Left ventricle myocardium inferior (tissue), 1 donor: ENCODE measurements at regions not wholly inside any gene's neighbourhood (a gene's known extent, or its start where the extent isn't known, plus 50 kb on each side); places are given as distances from the start of the nearest gene placed in this dataset.

Experiments
- DNase-seq: peaks from one replicate; pipeline ENCODE4 v3.0.0-alpha.2; 2020
- H3K27ac ChIP-seq: fragments of 200-600 bp; replicated peaks from 2 replicates; pipeline ENCODE4 v1.8.0; 2021
- H3K27me3 ChIP-seq: fragments of 200-600 bp; 2 replicates; pipeline ENCODE4 v1.8.0; 2021; ENCODE audit warnings: low read depth
- H3K36me3 ChIP-seq: fragments of 200-600 bp; 2 replicates; pipeline ENCODE4 v1.8.0; 2021
- H3K4me1 ChIP-seq: fragments of 200-600 bp; 2 replicates; pipeline ENCODE4 v1.8.0; 2021
- H3K4me3 ChIP-seq: fragments of 200-600 bp; 2 replicates; pipeline ENCODE4 v1.8.0; 2021; ENCODE audit warnings: mild to moderate bottlenecking, moderate library complexity
- H3K9me3 ChIP-seq: fragments of 200-600 bp; replicated peaks from 2 replicates; pipeline ENCODE4 v1.8.0; 2021
- intact Hi-C: fragments of 100-400 bp; cut with micrococcal nuclease; formaldehyde crosslinking; loops from one replicate; pipeline ENCODE4 v1.11.0; 2022
- TF ChIP-seq, protein P1 (sequence below): fragments of 200-600 bp; IDR thresholded peaks from 2 replicates; pipeline ENCODE4 v1.8.0; 2021; ENCODE audit warnings: antibody characterized with exemption, mild to moderate bottlenecking, borderline replicate concordance
- donor health status: DM: no; HTN: yes; CAD: no; lungs with severe emphysema.

DNA sequence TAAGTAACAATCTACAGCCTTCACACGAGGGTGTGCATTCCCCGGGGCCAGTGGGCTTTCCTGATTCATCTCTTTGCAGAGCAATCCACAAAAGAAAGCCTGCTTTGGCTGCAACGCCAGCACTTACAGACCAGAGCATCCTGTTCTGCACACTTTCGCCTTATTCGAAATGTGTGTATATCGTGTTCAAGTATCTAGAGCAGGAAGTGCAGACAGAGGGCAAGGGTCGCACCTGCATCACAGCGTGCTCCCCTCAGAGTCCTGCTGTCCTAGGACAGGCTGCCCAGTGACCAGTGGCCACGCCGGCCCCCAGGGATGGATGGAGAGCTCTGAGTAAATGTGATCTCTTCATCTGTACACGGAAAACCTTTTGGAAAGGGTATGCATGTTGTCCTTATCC is 264.3 kb downstream of the ZNF516 start:
- Histone ChIP-seq H3K9me3 (no peaks in the 10 kb centered on the region), H3K4me1 (no peaks in the 10 kb centered on the region), H3K27me3 (peaks cover 9% of the 10 kb centered on the region), H3K36me3 (no peaks in the 10 kb centered on the region), H3K27ac (no peak overlapping the region), H3K4me3 (no peak overlapping the region)
- TF ChIP-seq, protein P1, sequence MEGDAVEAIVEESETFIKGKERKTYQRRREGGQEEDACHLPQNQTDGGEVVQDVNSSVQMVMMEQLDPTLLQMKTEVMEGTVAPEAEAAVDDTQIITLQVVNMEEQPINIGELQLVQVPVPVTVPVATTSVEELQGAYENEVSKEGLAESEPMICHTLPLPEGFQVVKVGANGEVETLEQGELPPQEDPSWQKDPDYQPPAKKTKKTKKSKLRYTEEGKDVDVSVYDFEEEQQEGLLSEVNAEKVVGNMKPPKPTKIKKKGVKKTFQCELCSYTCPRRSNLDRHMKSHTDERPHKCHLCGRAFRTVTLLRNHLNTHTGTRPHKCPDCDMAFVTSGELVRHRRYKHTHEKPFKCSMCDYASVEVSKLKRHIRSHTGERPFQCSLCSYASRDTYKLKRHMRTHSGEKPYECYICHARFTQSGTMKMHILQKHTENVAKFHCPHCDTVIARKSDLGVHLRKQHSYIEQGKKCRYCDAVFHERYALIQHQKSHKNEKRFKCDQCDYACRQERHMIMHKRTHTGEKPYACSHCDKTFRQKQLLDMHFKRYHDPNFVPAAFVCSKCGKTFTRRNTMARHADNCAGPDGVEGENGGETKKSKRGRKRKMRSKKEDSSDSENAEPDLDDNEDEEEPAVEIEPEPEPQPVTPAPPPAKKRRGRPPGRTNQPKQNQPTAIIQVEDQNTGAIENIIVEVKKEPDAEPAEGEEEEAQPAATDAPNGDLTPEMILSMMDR = no peak
- intact Hi-C loops = no loop called here
- no peak for DNase-seq

DNA sequence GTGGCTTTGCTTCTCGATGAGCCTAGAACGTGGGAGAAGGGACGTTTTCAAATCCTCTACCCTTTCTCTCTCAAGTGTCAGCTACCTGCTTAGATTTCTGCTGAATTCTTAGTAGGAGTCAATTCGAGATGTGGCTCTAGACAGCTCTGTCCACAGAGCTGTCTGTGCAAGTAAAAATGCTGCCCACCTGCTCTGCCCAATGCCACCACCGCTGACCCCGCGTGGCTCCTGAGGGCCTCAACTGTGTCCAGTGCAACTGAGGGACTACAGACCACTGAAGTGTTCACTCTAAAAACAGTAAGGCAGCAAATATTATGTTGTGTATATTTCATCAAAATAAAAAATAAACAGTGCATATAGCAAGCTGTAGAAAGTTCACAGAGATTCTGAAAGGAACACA is 266.3 kb downstream of the ZNF516 start:
- no peak overlapping the region for H3K27ac ChIP-seq

DNA sequence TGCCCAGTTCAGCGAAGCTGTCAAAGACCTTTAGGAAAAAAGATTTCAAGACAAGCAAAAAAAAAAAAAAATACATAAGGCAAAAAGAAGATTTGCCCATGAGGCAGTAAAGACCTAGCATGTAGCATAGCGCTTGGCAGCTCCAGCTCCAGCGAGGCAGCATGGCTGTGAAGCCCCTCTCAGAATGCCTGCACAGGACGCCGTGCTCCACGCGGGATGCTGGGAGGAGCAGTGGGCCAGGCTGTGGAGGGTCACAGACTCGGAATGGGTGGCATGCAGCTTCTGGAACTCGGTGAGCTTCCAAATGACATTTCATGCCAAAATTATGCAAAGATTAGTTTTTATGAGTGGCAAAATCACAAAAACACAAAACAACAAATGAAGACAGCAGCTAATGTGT is 267.3 kb downstream of the ZNF516 start:
- no peak overlapping the region for H3K27ac ChIP-seq
- intact Hi-C loops = no loop called here
- peaks cover 7% of the 10 kb centered on the region for H3K27me3 ChIP-seq
- no peaks in the 10 kb centered on the region for H3K4me1 ChIP-seq
- no peaks in the 10 kb centered on the region for H3K9me3 ChIP-seq
- H3K4me3 ChIP-seq = no peak overlapping the region
- H3K36me3 ChIP-seq = no peaks in the 10 kb centered on the region
- TF ChIP-seq, protein P1 = no peak
- no peak for DNase-seq

More for the DNA sequence above, 266.3 kb downstream of the ZNF516 start:
- peaks cover 9% of the 10 kb centered on the region for H3K27me3 ChIP-seq
- H3K4me1 ChIP-seq = no peaks in the 10 kb centered on the region
- H3K9me3 ChIP-seq = no peaks in the 10 kb centered on the region
- H3K4me3 ChIP-seq = no peak overlapping the region
- TF ChIP-seq, protein P1 = no peak
- no peak for DNase-seq
- intact Hi-C loops = no loop called here
- no peaks in the 10 kb centered on the region for H3K36me3 ChIP-seq

DNA sequence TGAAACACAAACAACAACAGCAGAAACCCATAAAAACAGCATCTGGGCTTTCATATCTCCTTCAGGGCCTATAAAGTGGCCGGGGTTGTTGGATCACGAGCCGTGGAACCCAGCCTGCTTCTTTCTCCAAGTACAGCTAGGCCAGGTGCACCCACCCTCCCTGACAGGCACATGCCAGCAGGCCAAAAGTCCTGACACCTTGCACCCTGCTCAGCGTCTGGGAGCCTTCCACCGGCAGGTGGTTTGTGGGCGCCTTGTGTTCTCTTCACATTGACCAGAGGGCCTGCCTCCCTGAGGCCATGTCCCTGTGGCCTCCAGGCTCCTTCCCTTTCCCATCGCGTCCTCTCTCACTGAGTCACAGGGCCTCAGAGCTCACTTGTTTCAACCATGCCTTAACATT is 271.6 kb downstream of the ZNF516 start:
- H3K36me3 ChIP-seq = no peaks in the 10 kb centered on the region
- H3K27ac ChIP-seq = no peak overlapping the region
- peaks cover 6% of the 10 kb centered on the region for H3K27me3 ChIP-seq
- TF ChIP-seq, protein P1 = no peak
- intact Hi-C loops = no loop called here
- no peak for DNase-seq
- H3K9me3 ChIP-seq = no peaks in the 10 kb centered on the region
- H3K4me1 ChIP-seq = no peaks in the 10 kb centered on the region
- no peak overlapping the region for H3K4me3 ChIP-seq

DNA sequence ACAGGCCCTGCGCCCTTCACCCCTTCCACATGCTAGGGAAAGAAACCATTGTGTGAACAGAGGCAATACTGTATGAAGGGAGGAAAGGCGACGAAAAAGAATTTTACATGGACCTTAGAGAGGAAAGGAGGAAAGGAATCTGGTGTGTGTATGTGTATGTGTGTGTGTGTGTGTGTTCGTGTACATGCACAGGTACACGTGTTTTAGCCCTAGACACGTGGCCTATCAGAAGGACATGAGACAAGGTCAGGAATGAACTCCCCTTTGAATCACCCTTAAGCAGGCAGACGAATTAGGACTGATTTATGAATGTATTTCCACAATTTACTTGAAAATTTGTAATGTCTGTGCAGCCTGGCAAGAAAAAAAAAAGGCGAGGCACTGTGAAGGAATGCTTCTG is 276.0 kb downstream of the ZNF516 start:
- Histone ChIP-seq H3K27me3 (peaks cover 14% of the 10 kb centered on the region), H3K4me3 (no peak overlapping the region), H3K27ac (no peak overlapping the region), H3K4me1 (no peaks in the 10 kb centered on the region), H3K36me3 (no peaks in the 10 kb centered on the region), H3K9me3 (no peaks in the 10 kb centered on the region)
- no peak for DNase-seq
- intact Hi-C loops = no loop called here
- TF ChIP-seq, protein P1 = no peak

DNA sequence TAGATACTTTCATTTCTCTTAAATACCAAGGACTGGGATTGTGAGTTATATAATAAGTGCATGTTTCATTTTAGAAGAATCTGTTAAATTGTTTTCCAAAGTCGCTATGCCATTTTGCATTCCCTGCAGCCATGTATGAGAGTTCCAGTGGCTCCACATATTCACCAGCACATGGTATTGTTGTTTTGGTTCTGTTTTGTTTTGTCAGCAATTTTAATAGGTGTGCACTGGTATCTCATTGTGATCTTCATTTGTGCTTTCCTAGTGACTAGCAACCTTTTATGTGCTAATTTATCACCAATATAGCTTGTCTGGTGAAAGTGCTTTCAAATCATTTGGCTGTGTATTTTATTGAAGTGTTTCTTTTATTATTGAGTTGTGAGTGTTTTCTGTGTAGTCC is 278.9 kb downstream of the ZNF516 start:
- H3K9me3 ChIP-seq = no peaks in the 10 kb centered on the region
- no peak for DNase-seq
- intact Hi-C loops = no loop called here
- no peak overlapping the region for H3K27ac ChIP-seq
- H3K4me1 ChIP-seq = no peaks in the 10 kb centered on the region
- TF ChIP-seq, protein P1 = no peak
- H3K4me3 ChIP-seq = no peak overlapping the region
- H3K27me3 ChIP-seq = peaks cover 17% of the 10 kb centered on the region
- H3K36me3 ChIP-seq = no peaks in the 10 kb centered on the region
